NCI-H446 (cell line): ENCODE measurements at regions not wholly inside any gene's neighbourhood (a gene's known extent, or its start where the extent isn't known, plus 50 kb on each side); places are given as distances from the start of the nearest gene placed in this dataset.
"Not testable (repeated sequence)": the region's sequence is repeated elsewhere in the genome, so short reads cannot be mapped to it uniquely, and the experiment has no call there.

ENCODE experiments used
- DNase-seq, 2 experiments: peaks; one replicate each; lab custom pipeline; 2025; lab: John Stamatoyannopoulos, UW

- DNase-seq: no peak
Measured at GRCh38 chr6:15116889-15117288, 129.0 kb upstream of the JARID2 start.

GRCh38 chr6:15121443-15121842, 124.4 kb upstream of the JARID2 start:
- no peak for DNase-seq

DNA sequence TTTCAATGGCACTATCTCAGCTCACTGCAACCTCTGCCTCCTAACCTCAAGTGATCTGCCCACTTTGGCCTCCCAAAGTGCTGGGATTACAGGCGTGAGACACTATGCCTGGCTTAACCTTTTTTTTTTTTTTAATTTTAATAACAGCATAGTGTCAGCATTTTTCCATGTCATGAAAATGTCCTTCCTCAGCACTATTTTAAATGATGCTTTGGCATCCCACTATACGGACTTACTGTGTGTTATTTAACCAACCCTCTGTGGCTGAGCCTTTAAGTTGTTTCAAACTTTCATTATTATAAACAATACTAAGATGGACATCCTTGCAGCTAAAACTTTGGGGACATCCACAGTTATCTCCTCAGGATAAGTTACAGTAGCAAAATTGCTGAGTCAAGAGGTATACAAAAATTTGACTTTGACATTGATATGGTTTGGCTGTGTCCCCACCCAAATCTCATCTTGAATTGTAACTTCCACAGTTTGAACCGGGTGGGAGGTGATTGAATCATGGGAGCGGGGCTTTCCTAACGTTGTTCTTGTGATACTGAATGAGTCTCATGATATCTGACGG, 123.8 kb upstream of the JARID2 start:
- DNase-seq: no peak

DNA sequence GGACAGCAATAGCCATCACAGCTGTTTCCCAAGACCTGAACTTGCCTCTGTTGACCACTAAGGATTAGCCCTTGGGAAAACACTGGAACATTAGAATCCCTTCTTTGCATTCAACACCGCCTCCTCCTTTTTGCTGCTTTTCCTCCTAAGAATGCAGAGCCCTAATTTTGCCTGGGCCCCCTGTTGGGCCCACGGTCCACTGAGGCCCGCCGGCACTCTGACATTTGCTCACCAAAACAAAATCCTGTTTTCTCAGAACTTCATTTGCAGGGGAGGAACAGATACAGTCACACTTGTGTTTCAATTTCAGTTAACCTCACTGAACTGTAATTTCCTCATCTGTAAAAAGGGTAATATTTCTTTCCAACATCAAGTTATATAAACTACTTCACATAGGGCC, 116.0 kb upstream of the JARID2 start:
- no peak for DNase-seq

DNA sequence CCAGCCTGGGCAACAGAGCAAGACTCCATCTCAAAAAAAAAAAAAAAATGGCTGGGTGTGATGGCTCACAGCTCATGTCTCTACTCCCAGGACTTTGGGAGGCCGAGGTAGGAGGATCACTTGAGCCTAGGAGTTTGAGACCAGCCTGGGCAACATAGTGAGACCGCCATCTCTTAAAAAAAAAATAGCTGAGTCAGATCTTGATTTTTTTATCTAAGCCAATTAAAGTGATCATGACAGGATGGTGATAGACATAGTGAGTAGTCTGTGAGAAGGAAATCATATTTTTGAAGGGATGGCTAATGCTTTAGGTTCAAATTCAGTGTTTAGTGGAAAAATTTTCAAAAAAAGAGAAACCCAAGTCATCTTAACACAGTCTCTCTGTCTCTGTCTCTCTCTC, 114.6 kb upstream of the JARID2 start:
- DNase-seq: no peak

GRCh38 chr6:15131651-15132061, 114.2 kb upstream of the JARID2 start:
- peak in 1 of 2 experiments; percentile 87 for DNase-seq

- DNase-seq: no peak
Measured at GRCh38 chr6:15132167-15132566, 113.7 kb upstream of the JARID2 start.

- peak in 1 of 2 experiments; percentile 51 for DNase-seq
Measured at GRCh38 chr6:15132854-15133670, 112.8 kb upstream of the JARID2 start.

DNA sequence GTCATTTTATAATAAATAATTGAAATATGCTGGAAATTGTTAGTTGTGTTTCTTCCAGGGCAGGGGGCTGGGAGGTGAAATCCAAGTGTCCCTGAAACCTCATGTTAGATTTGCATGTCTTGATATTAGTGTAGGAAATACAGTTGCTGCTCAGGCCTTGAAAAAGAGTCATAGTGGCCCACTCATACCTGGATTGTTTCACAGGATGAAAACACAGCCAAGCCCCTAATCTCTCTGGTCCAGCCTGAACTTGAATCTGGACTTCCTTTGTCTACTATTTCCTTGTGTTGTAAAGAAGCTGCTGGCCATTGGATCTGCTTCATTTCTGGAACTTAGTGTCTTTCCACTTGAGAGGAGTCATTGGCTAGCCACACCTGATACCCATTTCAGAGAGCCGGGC, 108.8 kb upstream of the JARID2 start:
- DNase-seq: no peak

- DNase-seq: peak in 1 of 2 experiments; percentile 5
Measured at GRCh38 chr6:15143086-15143485, 102.8 kb upstream of the JARID2 start.

- DNase-seq: no peak
Measured at GRCh38 chr6:15143540-15143939, 102.3 kb upstream of the JARID2 start.

DNA sequence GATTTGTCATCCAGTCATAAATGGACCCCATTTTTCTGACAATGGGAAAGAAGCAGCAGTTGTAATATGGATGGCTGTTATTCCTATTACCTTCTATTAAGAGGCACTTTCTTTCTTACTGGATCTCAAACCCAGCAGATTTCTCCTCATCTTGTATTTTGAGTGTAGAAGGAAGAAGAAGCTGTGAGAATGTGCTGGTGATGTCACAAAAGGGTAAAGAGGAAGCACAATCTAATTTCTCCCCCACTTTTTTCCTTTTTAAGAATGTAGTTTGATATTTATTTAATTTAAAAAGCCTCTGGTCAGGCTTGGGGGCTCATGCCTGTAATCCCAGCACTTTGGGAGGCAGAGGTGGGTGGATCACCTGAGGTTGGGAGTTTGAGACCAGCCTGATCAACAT, 100.0 kb upstream of the JARID2 start:
- no peak for DNase-seq

DNA sequence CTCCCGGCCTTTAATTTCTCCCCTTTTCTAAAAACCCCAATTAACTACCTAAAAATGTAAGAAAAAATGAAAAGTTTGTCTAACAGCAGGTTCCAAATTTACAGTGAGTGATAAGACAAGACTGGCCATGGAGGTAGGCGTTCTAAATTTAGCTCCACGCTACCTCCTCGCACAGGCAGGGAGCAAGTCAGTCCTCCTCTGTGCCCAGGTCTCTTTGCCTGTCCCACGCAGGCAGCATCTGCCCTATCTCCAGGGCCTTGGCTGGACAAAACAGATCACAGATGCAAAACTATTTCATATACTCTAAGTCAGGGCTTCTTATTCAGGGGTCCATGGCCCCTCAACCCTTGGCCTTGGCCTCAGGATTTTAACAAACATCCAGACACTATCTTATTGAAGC, 98.0 kb upstream of the JARID2 start:
- peak in 1 of 2 experiments; percentile 36 for DNase-seq

DNA sequence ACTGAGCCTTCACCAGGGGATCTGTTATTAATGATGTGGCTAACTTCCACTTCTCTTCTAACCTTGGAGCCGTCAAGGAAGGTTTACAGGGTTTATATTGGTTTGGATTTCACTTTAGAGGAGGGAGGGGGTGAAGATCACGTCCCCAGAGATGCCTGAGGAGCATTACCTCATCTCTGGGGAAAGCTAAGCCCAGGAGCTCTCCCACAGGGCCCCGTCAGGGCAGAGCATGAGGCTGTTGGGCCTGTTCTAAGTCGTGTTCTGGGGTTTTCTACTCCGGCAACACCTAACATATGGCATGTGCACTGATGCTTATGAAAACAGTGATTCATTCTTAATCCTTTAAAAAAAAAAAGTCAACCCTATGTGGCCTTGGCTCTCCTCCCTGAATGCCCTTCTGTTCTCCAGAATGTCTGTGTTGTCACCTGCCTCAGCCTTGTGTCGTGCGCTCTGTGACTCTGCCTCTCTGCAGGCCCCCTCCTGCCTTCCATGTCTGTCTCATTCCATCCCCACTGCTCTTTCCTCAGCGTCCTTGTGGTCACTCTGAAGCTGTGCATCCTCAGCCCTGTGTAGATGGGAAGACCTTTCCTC, 97.4 kb upstream of the JARID2 start:
- peak; percentile 64 to 91 for DNase-seq

- DNase-seq: no peak
Measured at GRCh38 chr6:15150207-15150606, 95.7 kb upstream of the JARID2 start.

- peak in 1 of 2 experiments; percentile 65 for DNase-seq
Measured at GRCh38 chr6:15152700-15153099, 93.2 kb upstream of the JARID2 start.

- no peak for DNase-seq
Measured at GRCh38 chr6:15153191-15153590, 92.7 kb upstream of the JARID2 start.

DNA sequence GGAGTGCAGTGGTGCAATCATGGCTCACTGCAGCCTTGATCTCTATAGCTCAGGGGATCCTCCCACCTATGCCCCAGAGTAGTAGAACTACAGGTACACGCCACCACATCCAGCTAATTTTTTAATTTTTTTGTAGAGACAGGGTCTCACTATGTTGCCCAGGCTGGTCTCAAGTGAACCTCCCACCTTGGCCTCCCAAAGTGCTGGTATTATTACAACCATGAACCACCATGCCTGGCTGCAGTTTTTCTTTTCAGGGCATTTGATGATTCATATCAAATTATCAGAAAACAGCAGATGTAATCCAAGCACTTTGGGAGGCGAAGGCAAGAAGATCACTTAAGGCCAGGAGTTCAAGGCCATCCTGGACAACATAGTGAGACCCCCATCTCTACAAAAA, 88.4 kb upstream of the JARID2 start:
- DNase-seq: no peak

DNA sequence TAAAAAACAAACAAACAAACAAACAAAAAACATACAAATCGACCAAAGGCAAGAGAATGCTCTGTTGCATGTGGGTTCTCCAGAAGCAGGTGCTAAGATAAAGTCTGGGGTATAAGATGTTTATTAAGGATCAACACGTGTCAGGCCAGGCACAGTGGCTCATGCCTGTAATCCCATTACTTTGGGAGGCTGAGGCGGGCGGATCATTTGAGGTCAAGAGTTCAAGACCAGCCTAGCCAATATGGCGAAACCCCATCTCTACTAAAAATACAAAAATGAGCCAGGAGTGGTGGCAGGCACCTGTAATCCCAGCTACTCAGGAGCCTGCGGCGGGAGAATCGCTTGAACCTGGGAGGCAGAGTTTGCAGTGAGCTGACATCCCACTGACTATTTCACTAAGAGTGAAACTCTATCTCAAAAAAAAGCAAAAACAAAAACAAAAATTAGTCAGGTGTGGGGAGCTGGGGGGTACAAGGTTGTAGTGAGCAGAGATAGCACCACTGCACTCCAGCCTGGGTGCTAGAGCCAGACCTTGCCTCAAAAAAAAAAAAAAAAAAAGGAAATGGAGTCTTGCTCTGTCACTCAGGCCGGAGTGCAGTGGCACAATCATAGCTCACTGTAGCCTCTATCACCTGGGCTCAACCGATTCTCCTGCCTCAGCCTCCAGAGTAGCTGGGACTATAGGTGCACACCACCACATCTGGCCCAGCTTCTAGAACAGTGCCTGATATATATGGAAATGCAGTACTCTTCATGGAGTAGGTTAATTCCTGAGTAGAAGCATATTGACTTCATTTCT, 86.8 kb upstream of the JARID2 start:
- DNase-seq: no peak

DNA sequence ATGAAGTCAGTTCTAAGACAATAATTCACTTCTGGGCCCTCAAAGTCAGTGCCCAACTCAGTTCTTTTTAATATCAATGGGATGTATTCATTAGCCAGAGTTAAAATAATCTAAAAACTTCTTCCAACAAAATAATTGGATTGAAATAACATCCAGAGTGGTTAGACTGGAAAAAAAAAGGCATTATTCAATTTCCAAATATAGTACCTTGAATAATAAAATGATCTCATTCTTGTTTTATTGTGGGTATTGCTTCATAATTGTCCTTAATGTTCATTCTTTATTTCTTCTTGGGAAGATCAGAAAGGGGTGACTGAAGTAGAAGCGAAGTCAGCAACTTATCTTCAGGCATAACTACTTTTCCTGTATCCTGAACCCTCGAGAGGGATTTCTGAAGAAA, 85.1 kb upstream of the JARID2 start:
- no peak for DNase-seq

GRCh38 chr6:15164855-15165254, 81.0 kb upstream of the JARID2 start:
- DNase-seq: not testable (repeated sequence)

GRCh38 chr6:15166121-15166520, 79.7 kb upstream of the JARID2 start:
- DNase-seq: no peak
